NB4 (cell line): ENCODE measurements at regions not wholly inside any gene's neighbourhood (a gene's known extent, or its start where the extent isn't known, plus 50 kb on each side); places are given as distances from the start of the nearest gene placed in this dataset.

ENCODE experiments used
- DNase-seq: peaks from one replicate; pipeline ENCODE4 v3.0.0; 2010; ENCODE audit warnings: low read depth
- H3K4me3 ChIP-seq: one replicate; pipeline ENCODE4 v1.5.1; 2011; ENCODE audit warnings: mild to moderate bottlenecking, low read depth, low read length, moderate library complexity
- CTCF ChIP-seq: IDR thresholded peaks from one replicate; pipeline ENCODE4 v1.5.1; 2012; ENCODE audit warnings: low read depth, low read length
- MAX ChIP-seq: IDR thresholded peaks from 2 replicates; pipeline ENCODE4 v1.6.1; 2011; ENCODE audit warnings: low read depth, low read length
- MYC ChIP-seq: IDR thresholded peaks from 2 replicates; pipeline ENCODE4 v1.6.1; 2011; ENCODE audit warnings: low read depth, low read length
- POLR2A ChIP-seq: IDR thresholded peaks from 2 replicates; pipeline ENCODE4 v1.6.1; 2011; ENCODE audit warnings: mild to moderate bottlenecking; ENCODE audit not compliant: insufficient read length; ENCODE audit errors: extremely low read depth

- no peak overlapping the region for H3K4me3 ChIP-seq
- no peak for DNase-seq
- no peak for TF ChIP-seq MYC
- TF ChIP-seq CTCF = no peak
These were observed 54.9 kb upstream of the DPPA4 start for GRCh38 chr3:109392293-109392692.

- DNase-seq = no peak
- H3K4me3 ChIP-seq = no peak overlapping the region
- TF ChIP-seq CTCF = no peak
- no peak for TF ChIP-seq MYC
- no peak for TF ChIP-seq MAX
- no peak for TF ChIP-seq POLR2A
These were observed 50.3 kb upstream of the DPPA4 start for GRCh38 chr3:109387621-109388020.

GRCh38 chr3:109387201-109387600, 49.9 kb upstream of the DPPA4 start:
- TF ChIP-seq MYC = no peak
- TF ChIP-seq MAX = no peak
- no peak for TF ChIP-seq CTCF
- no peak for TF ChIP-seq POLR2A
- DNase-seq = no peak
- H3K4me3 ChIP-seq = no peak overlapping the region
